GM21723 (cell line): ENCODE measurements at regions not wholly inside any gene's neighbourhood (a gene's known extent, or its start where the extent isn't known, plus 50 kb on each side); places are given as distances from the start of the nearest gene placed in this dataset.
"Not testable (repeated sequence)": the region's sequence is repeated elsewhere in the genome, so short reads cannot be mapped to it uniquely, and the experiment has no call there.

ENCODE experiments used
- ATAC-seq: cut with Tn5 transposase; IDR thresholded peaks from one replicate; pipeline ENCODE4 v1.9.1; 2021; ENCODE audit warnings: mild to moderate bottlenecking, moderate library complexity; ENCODE audit not compliant: unreplicated experiment

GRCh38 chr6:40849546-40849945 is 189.5 kb downstream of the UNC5CL start:
- ATAC-seq, result no peak

DNA sequence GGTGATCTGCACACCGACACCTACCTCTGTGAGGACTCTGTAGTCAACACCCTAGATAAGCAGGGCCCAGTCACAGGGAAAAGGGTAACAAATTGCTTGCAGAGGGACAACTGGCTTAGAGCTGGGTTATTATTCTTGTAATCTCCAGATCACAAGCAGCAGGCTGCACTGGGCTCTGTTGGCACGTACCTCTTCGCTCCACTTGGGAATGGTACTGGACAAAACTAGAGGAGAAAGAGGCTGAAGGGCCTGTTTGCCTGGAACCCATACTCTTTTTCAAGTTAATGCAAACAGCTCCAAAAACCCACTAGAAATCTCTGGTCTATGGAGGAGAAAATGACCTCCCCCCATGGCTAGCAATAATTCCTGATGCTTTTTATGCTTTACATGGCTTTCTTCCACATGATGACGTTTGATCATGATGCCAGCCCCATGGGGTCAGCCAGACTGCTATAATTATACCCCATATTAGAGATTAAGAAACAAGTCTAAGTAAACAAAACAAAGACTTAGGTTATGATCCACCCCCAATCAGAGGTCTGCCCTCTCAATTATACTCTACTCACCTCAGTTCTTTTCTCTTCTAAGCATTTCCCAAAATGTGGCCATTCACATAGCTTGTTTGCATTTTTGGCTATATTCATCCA is 190.0 kb downstream of the UNC5CL start:
- no peak for ATAC-seq

- ATAC-seq, result no peak
Measured at GRCh38 chr6:40848038-40848437, 191.0 kb downstream of the UNC5CL start.

DNA sequence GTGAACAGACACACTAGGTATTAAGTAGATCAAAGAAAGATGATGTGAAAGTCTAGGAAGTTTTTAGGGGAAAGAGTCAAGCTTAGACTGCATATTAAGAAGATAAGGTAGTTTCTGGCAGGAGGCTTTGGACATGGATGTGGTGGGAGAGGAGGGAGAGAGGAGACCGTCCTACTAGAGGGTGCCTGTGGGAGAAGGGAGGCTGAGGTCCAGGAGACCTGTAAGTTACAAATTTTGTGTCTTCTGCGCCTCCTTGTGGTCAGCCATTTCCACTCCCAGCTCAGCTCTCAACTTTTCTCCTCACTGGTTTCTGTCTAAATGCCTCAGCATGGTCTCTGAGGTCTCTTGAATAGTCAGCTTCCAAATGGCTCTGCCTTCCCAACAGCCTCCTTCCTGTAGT is 193.5 kb downstream of the UNC5CL start:
- no peak for ATAC-seq

GRCh38 chr6:40844246-40844645 is 194.8 kb downstream of the UNC5CL start:
- no peak for ATAC-seq

GRCh38 chr6:40841721-40842120 is 197.3 kb downstream of the UNC5CL start:
- ATAC-seq, result no peak

- no peak for ATAC-seq
Measured at GRCh38 chr6:40832691-40833090, 206.3 kb downstream of the UNC5CL start.

DNA sequence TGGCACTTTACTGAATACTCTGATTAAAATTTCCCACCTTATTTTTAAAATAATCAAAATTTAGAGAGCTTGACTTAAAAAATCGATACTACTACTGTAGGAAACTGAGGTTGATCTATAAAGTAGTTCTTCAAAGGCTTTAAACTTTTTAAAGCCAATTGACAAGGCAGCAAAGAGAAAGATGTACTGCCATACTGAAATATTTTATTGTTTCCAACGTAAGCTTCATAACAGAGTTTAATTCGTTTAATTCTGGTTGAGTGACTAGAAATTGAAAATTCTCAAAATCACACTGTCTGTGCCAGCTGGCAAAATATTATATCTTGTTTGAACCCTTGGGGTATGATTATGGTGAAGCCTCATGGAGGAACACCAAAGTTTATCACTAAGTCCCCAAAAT is 207.6 kb downstream of the UNC5CL start:
- no peak for ATAC-seq

GRCh38 chr6:40825102-40825501 is 213.9 kb downstream of the UNC5CL start:
- ATAC-seq, result no peak

GRCh38 chr6:40823917-40824891 is 214.8 kb downstream of the UNC5CL start:
- not testable (repeated sequence) for ATAC-seq

DNA sequence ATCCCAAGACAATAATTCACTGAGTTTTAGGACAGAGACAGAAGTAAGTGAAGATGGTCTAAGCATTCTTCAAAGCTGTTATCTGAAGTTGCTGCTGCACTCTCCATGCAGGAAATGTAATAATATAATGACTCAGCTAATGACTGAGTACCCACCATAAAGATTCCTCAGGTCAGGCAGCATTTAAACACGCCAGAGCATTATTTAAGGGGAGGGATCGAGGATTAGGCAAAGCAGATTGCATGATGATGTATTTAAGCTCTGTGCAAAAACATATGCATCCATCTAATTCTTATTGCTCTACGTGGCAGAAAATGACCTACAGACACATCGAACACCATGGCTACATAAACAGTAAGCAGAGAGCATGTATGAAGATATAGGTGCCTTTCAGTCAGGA is 216.4 kb downstream of the UNC5CL start:
- ATAC-seq, result no peak

GRCh38 chr6:40819182-40819834 is 219.7 kb downstream of the UNC5CL start:
- ATAC-seq, result no peak

DNA sequence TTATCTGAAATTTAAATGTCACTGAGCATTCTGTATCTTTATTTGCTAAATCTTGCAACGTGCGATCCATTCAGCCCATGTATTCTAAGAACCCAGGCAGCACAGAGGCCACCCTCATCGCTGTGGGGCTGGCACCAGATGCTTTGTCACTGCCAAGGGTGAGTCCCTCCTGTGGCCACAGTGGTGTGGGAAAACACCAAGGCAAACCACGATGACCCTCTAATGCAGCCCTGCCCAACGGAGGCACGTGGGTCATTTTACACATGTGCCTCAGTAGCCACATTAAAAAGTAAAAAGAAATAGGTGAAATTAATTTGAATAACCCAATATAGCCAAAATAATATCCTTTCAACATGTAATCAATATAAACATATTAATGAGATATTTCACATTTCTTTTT is 221.7 kb downstream of the UNC5CL start:
- ATAC-seq, result no peak

DNA sequence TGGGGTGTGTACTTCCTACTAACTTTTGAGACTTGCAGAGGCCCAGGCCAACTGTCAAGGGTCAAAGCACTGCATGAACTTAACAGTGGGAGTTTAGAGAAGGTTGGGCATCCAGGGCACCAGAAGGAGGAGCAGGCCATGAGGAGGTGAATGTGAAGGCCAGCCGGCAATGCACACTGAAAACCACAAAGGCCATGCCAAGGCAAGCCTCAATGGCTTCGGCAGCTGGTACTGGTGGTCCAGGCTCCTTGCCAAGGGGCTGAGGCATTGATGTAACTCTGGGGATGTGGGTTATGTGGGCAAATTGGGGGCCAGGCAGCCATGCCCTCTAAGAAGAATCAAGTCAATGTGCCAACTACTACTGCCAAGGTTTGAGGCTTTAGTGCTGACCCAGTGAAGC is 222.4 kb downstream of the UNC5CL start:
- no peak for ATAC-seq

GRCh38 chr6:40815731-40816130 is 223.3 kb downstream of the UNC5CL start:
- no peak for ATAC-seq

DNA sequence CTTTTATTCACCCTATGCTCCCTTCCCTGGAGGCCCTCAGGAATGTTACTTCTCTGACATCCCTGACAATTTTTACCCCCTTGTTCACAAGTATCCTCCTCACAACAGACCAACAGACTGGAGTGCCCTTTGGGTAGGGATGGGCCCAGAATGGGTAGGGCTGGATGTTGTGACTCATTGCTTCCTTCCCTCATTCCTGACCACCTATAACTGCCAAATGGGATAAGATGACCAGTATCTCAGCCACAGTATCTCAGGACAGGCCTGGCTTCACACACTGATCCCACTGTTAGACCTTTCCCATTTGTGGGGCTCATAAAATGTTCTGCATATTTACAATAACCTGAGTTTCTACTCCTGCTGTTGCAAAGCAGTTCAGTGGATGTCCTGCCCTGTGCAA is 223.0 kb upstream of the LRFN2 start:
- no peak for ATAC-seq

DNA sequence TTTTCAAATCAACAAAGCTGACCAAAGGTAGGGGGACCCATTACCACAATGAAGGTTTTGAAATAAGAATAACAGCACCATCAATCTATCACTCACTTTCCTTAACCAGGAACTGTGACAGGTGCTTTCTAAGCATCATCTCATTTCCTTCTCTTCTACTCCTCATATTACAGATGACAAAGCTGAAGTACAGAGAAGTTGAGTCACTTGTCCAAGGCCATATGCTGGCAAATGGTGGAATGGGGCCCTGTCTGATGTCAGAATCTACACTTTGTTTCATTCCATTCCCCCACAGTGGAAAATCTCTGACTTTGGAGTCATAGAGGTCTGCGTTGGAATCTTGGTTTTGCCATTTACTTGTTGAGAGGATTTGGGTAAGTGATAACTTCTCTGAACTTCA is 222.5 kb upstream of the LRFN2 start:
- ATAC-seq, result no peak

DNA sequence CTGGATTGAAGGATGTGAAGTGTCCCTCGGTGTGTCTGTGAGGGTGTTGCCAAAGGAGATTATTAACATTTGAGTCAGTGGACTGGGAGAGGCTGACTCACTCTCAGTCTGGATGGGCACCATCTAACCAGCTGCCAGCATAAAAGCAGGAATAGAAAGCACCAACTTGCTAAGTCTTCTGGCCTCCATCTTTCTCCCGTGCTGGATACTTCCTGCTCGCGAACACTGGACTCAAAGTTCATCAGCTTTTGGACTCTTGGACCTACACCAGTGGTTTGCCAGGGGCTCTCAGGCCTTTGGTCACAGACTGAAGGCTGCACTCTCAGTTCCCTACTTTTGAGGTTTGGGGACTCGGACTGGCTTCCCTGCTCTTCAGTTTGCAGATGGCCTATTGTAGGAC is 220.3 kb upstream of the LRFN2 start:
- no peak for ATAC-seq

GRCh38 chr6:40806256-40806864 is 219.2 kb upstream of the LRFN2 start:
- no peak for ATAC-seq

DNA sequence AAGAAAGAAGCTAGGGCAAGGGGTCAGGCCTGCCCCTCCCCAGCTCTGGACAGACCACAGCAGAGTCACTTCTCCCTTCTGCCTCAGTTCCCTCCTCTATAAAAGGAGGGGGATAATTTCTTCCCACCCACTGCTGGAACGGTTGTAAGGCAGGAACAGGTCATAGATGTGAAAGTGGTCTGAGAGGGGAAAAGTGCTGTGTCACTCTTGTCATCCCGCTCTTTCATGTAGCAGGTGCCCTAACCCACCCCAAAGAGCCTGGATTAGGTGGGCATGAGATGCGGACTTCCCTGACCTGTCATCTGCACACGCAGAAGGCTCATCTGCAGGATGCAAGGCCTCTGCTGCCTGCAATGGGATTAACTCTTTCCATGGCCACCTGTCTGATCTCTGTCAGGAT is 218.2 kb upstream of the LRFN2 start:
- no peak for ATAC-seq

GRCh38 chr6:40804905-40805304 is 217.7 kb upstream of the LRFN2 start:
- ATAC-seq, result no peak
